ENCODE measurements at regions not wholly inside any gene's neighbourhood (a gene's known extent, or its start where the extent isn't known, plus 50 kb on each side); places are given as distances from the start of the nearest gene placed in this dataset.

DNA sequence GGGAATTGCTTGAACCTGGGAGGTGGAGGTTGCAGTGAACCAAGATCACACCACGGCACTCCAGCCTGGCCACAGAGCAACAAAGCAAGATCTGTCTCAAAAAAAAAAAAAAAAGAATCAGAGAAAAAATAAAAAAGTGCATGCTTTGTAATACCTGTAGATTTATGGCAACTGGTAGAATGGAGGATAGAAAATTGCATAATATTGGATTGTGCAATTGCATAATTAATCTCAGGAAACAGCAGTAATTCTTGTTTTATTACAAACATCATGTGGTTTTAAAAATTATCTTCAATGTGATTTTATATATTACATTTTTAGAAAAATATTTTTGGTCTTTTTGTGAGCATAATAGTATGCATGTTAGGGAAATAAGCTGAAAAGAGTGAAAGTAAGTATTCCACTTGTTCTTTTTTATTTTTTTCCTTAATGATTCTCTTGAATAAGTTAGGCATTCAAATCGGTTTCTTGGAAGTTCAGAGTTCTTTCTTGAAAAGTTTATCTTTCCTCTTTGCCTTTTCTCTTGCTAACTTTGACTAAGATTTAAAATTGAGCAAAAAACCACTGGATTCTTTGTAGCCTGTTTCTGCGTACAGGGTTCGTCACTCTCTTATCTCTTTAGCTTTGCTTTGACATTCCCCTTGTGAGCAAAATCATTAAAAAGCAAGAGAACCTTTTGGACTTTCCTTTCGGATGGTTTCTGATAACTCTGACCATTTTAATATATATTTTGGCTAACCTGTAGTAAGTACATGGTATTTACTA lies 127.5 kb upstream of the ADAMTS5 start:
- no peak for DNase-seq

GRCh38 chr21:27086630-27087029 lies 119.7 kb upstream of the ADAMTS5 start:
- no peak for DNase-seq

- DNase-seq, result no peak
Observed at GRCh38 chr21:27086186-27086585, 119.3 kb upstream of the ADAMTS5 start.

- DNase-seq, result no peak
Observed at GRCh38 chr21:27085387-27085786, 118.5 kb upstream of the ADAMTS5 start.

GRCh38 chr21:27083144-27083543 lies 116.3 kb upstream of the ADAMTS5 start:
- DNase-seq, result no peak

GRCh38 chr21:27082431-27083010 lies 115.6 kb upstream of the ADAMTS5 start:
- no peak for DNase-seq

GRCh38 chr21:27079636-27080240 lies 112.8 kb upstream of the ADAMTS5 start:
- peak; percentile 25 for DNase-seq

DNA sequence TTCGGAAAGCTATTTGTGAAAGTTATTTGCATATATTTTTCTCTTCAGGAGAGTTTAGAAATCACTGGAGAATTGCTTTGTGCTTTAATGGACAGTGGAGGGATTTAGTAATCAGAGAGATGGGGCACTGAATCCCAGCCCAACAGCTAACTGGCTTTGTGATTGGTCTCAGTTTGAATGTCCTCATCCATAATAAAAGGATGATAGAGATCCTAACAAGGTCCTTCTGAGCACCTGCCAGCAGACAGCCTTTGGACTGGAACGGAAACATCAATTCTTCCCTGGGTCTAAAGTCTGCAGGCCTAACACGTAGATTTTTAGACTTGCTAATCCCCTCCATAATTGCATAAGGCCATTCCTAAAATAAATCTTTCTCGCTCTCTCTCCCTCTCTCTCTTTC lies 112.0 kb upstream of the ADAMTS5 start:
- DNase-seq, result peak; percentile 13

DNA sequence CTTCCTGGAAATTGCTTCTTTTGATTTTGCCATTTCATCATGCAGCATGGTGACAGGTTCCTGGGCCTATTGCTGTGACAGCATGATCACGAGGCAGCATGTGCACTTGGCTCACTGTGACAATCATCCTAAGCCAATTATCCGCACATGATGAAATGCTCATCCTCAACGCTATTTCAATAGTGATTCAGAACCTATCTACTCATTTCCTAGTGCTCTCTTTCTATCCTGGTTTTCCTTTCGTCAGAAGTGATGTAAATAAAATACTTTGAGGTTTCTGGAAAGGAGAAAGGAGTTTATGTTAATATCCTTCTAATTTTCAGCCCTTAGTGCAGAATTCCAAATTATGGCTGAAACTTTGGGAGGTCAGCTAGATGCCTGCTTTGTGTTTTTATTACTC lies 110.6 kb upstream of the ADAMTS5 start:
- DNase-seq, result no peak

GRCh38 chr21:27076025-27076424 lies 109.1 kb upstream of the ADAMTS5 start:
- no peak for DNase-seq

- DNase-seq, result no peak
Observed at GRCh38 chr21:27070861-27071670, 104.2 kb upstream of the ADAMTS5 start.

DNA sequence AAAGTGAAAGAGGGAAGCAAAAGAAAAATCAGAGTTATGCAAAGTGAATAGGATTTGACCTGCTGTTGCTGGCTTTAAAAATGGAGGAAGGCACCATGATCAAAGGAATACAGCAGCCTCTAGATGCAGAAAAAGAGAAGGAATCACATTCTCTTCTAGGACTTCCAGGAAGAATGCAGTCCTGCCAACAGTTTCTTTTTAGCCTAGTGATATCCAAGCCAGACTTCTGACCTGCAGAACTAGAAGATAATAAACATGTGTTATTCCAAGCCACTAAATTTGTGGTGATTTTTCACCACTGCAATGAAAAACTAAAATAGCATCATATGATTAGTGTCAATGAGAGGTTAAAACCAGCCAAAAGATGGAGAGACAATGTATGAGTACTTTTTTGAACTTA lies 101.9 kb upstream of the ADAMTS5 start:
- DNase-seq, result no peak

GRCh38 chr21:27067226-27067625 lies 100.3 kb upstream of the ADAMTS5 start:
- no peak for DNase-seq

GRCh38 chr21:27062443-27062842 lies 95.6 kb upstream of the ADAMTS5 start:
- DNase-seq, result no peak

- DNase-seq, result no peak
Observed at GRCh38 chr21:27061770-27062169, 94.9 kb upstream of the ADAMTS5 start.

DNA sequence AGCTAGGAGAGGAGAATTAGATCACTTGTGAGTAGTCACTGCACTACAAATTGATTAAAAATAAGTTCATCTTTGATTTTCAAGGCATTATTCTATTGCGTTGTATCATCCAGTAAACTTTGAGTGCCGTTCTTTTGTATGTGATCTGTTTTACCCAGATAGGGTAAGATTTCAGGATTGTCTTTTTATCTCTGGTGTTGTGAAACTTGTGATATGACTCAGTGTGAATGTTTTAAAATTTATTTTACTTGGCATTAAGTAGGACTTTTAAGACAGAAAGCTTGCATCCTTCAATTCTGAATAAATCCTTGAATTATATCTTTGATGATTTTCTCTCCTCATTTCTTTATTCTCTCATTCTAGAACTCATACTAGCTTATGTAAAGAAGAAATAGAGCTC lies 93.3 kb upstream of the ADAMTS5 start:
- DNase-seq, result no peak

GRCh38 chr21:27058673-27059605 lies 92.1 kb upstream of the ADAMTS5 start:
- no peak for DNase-seq

GRCh38 chr21:27057997-27058396 lies 91.1 kb upstream of the ADAMTS5 start:
- no peak for DNase-seq

- peak; percentile 18 for DNase-seq
Observed at GRCh38 chr21:27047658-27048314, 80.9 kb upstream of the ADAMTS5 start.

DNA sequence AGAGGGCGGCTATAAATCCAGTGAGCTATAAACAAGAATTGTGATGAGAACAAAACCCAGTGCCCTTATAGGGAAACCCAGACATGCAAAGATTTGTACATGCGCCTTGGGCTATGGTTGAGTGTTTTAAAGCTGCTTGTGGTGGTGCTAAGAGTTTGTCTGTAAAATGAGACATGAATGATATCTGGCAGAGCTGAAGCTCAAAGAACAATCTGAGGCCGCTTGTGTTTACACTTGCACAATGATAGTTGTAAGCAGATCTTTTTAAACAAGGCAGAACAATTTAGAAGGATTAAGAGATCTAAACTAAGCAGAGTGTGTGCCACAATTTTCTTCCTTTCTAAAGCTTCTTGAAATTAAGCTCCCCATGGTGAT lies 80.4 kb upstream of the ADAMTS5 start:
- peak; percentile 68 for DNase-seq

DNA sequence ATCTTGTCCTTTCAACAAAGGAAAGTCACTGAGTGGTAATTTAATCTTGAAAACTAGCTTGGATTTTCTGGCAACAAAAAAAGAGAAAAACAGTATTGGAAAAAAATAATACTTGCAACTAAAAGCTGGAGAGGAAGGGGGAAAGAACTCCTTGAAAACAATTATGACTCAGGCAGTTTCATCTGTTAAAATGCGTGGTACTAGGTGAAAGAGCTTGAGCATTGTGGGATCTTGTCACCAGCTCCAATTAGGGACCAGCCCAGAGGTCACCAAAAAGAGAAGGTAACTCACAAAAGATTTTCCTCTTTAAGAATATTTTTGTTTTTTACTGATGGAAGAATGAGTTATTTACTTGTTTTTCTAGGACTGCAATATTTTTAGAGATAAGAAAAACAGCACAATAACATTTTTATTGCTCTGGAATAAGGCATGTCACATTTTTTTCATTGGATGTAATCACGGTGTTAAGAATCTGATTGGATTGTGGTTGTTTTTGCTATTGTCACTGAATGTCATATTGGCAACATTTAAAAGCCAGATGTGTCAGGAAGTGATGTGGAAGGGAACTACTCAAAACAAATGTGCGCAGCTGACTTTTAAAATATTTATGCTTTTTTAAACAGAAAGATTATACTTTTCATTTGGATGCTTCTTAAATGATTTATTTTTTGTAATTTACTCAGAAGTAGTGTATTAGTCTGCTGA lies 78.5 kb upstream of the ADAMTS5 start:
- no peak for DNase-seq
